ENCODE measurements at regions not wholly inside any gene's neighbourhood (a gene's known extent, or its start where the extent isn't known, plus 50 kb on each side); places are given as distances from the start of the nearest gene placed in this dataset.
A peak's percentile ranks its signal among the peaks of the same experiment; 100 is the strongest.

GRCh38 chr15:61660579-61660978, 399.7 kb downstream of the VPS13C start:
- dilution Hi-C loops (cut with HindIII; ENCODE audit: low sequenced_read_pairs, unreplicated experiment), result no loop called here
- Histone ChIP-seq H4K20me1 (ENCODE audit: insufficient read depth, low read length) (no peaks in the 10 kb centered on the region), H3K4me1 (ENCODE audit: control insufficient read depth, insufficient read depth, low read length) (no peaks in the 10 kb centered on the region), H3K4me3 (ENCODE audit: insufficient read depth, low read depth, low read length) (no peak overlapping the region), H3K9me1 (ENCODE audit: insufficient read depth, low read length) (no peaks in the 10 kb centered on the region), H3K4ac (ENCODE audit: low read depth, low read length) (no peak overlapping the region), H2AK9ac (replicated peaks; ENCODE audit: low read depth, low read length, poor library complexity) (no peak overlapping the region), H3K27ac (ENCODE audit: insufficient read depth, low read length) (no peak overlapping the region), H2BK120ac (ENCODE audit: low read depth, low read length) (no peak overlapping the region), H3K18ac (ENCODE audit: low read depth, low read length) (no peak overlapping the region), H4K91ac (ENCODE audit: insufficient read depth, low read depth, low read length) (no peak overlapping the region), H3K36me3 (ENCODE audit: control insufficient read depth, insufficient read depth, low read length) (no peaks in the 10 kb centered on the region), H3K9me3 (ENCODE audit: control insufficient read depth, insufficient read depth, low read length) (no peaks in the 10 kb centered on the region), H3K79me1 (ENCODE audit: low read depth in 1 of 2, low read length in 2 of 2) (no peaks in the 10 kb centered on the region), H2BK20ac (ENCODE audit: low read depth, low read length) (no peak overlapping the region), H3K23ac (ENCODE audit: low read depth, low read length) (no peak overlapping the region), H3K56ac (ENCODE audit: extremely low read depth, insufficient read depth, low read length) (no peak overlapping the region), H2BK15ac (ENCODE audit: low read depth, low read length) (no peak overlapping the region), H3K27me3 (ENCODE audit: control insufficient read depth, insufficient read depth, low read length) (no peaks in the 10 kb centered on the region), H2AFZ (replicated peaks; ENCODE audit: low read length, poor library complexity) (no peak overlapping the region), H4K8ac (ENCODE audit: low read depth in 2 of 2, low read length in 2 of 2) (no peak overlapping the region), H3K14ac (replicated peaks; ENCODE audit: low read depth, low read length) (no peak overlapping the region), H2BK5ac (ENCODE audit: low read depth, low read length, poor library complexity, severe bottlenecking) (no peak overlapping the region), H2AK5ac (ENCODE audit: low read depth, low read length) (no peak overlapping the region), H3K4me2 (ENCODE audit: low read depth, low read length) (no peak overlapping the region), H3K9ac (ENCODE audit: low read depth, low read length) (no peak overlapping the region), H4K5ac (ENCODE audit: low read depth, low read length) (no peak overlapping the region)
- DNase-seq, result peak; percentile 7
- ATAC-seq (ENCODE audit: low read depth), result no peak
- POLR2A ChIA-PET (ENCODE audit: unreplicated experiment), result no interaction called here
- BruUV-seq (replicated peaks), result no TSS peak
- in situ Hi-C loops (cut with MboI; ENCODE audit: low sequenced_read_pairs), result no loop called here
- CTCF ChIA-PET, result no interaction called here
- TF ChIP-seq MAFK (IDR thresholded peaks at IDR 0.05; ENCODE audit: low read depth, low read length), result no peak
- no peak for TF ChIP-seq FOS (IDR thresholded peaks at IDR 0.05; ENCODE audit: low read depth, low read length)
- TF ChIP-seq MAZ (IDR thresholded peaks at IDR 0.05; ENCODE audit: borderline replicate concordance, low read depth, low read length), result no peak
- TF ChIP-seq, protein P1, sequence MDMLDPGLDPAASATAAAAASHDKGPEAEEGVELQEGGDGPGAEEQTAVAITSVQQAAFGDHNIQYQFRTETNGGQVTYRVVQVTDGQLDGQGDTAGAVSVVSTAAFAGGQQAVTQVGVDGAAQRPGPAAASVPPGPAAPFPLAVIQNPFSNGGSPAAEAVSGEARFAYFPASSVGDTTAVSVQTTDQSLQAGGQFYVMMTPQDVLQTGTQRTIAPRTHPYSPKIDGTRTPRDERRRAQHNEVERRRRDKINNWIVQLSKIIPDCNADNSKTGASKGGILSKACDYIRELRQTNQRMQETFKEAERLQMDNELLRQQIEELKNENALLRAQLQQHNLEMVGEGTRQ (IDR thresholded peaks at IDR 0.05; ENCODE audit: low read depth, low read length), result no peak
- intact Hi-C loops (cut with micrococcal nuclease), result no loop called here
- no CpG with 5 or more reads among the region's 2 CpGs for WGBS, 2 experiments (ENCODE audit: extremely low coverage in 2 of 2, insufficient read length in 1 of 2)
